ENCODE measurements at regions not wholly inside any gene's neighbourhood (a gene's known extent, or its start where the extent isn't known, plus 50 kb on each side); places are given as distances from the start of the nearest gene placed in this dataset.
A peak's percentile ranks its signal among the peaks of the same experiment; 100 is the strongest.
"Not testable (repeated sequence)": the region's sequence is repeated elsewhere in the genome, so short reads cannot be mapped to it uniquely, and the experiment has no call there.

DNA sequence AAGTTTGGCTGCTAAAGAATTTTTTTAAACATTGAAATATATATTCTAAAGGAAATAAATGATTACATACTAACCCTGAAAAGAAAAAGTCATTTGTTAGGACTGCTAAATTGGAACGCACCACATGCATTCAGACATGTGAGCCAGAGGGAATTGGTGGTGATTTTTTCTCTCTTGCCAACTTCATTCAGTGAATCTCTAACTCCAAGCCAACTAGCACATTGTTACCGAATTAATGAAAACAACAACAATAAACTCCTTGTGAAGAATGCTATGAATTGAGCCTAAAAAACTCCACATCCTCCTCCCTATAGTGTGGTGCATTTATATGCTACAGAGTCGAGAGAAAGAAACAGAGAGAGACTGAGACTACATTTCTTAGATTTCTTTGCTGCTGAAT, 135.5 kb upstream of the CACNA2D1 start:
- no peaks in the 10 kb centered on the region for H3K4me1 ChIP-seq (ENCODE audit: control insufficient read depth, insufficient read depth, low read length, poor library complexity, severe bottlenecking)
- no peak for DNase-seq
- H3K36me3 ChIP-seq (ENCODE audit: control insufficient read depth, insufficient read depth, low read length) = no peaks in the 10 kb centered on the region
- no peak overlapping the region for H3K27ac ChIP-seq (ENCODE audit: insufficient read depth, low read length, poor library complexity, severe bottlenecking)
- no peaks in the 10 kb centered on the region for H3K9me3 ChIP-seq (ENCODE audit: control insufficient read depth, low read length)
- H3K4me3 ChIP-seq (ENCODE audit: insufficient read depth, low read depth, low read length, poor library complexity, severe bottlenecking) = no peak overlapping the region
- H3K27me3 ChIP-seq (replicated peaks; ENCODE audit: control insufficient read depth, insufficient read depth, low read length, poor library complexity, severe bottlenecking) = no peaks in the 10 kb centered on the region

DNA sequence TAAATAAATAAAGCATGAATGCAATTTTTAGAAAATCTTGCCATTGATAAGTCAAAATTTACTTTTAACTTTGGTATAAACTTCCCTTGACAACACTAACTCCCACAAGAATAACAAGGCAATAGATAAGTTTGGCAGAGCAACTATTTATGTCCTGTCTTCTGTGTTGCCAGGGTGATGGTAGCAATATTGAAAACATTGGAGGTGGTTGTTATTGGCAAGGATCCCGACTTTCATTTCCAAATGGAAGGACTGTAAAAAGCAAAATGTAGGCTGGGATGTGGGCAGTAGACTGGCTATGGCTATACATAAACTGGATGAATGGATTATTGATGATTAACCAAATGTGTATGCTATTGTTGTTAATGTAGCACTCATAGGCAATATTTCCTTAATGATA, 134.9 kb upstream of the CACNA2D1 start:
- Histone ChIP-seq H3K27ac (ENCODE audit: insufficient read depth, low read length, poor library complexity, severe bottlenecking) (no peak overlapping the region), H3K9me3 (ENCODE audit: control insufficient read depth, low read length) (no peaks in the 10 kb centered on the region), H3K36me3 (ENCODE audit: control insufficient read depth, insufficient read depth, low read length) (no peaks in the 10 kb centered on the region), H3K4me1 (ENCODE audit: control insufficient read depth, insufficient read depth, low read length, poor library complexity, severe bottlenecking) (no peaks in the 10 kb centered on the region), H3K27me3 (replicated peaks; ENCODE audit: control insufficient read depth, insufficient read depth, low read length, poor library complexity, severe bottlenecking) (no peaks in the 10 kb centered on the region), H3K4me3 (ENCODE audit: insufficient read depth, low read depth, low read length, poor library complexity, severe bottlenecking) (no peak overlapping the region)
- DNase-seq = no peak

DNA sequence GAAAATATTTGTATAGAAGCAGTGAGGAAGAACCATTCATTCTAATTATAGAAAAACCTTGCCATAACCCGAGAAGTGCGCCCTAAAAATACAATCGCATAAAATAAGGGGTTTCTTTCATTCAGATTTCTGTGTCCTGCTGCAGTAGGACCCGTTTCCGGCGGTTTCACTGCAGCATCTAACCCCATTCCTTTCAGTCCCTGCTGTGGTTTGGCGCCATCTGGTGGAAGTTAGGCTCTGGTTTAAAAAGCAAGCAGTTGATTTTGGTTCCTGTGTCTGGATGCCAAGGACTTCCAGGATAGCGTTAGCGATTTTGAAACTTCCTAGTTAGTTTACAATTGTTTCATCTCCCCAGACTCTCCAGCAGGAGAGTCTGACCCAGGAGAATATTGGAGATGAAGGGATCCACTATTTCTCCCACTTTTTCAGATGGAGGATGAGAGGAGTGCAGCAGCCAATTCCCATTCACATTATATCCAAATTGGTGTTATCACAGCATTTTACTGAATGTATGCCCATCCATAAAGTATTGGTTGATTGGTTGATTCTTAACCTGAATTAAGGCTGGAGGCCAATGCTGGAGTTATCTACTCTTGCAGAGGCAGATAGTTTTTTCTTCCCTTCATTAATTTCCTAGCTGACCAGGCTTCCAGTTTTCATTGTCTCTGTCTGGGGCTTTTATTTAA, 128.8 kb upstream of the CACNA2D1 start:
- H3K4me3 ChIP-seq (ENCODE audit: insufficient read depth, low read depth, low read length, poor library complexity, severe bottlenecking) = no peak overlapping the region

DNA sequence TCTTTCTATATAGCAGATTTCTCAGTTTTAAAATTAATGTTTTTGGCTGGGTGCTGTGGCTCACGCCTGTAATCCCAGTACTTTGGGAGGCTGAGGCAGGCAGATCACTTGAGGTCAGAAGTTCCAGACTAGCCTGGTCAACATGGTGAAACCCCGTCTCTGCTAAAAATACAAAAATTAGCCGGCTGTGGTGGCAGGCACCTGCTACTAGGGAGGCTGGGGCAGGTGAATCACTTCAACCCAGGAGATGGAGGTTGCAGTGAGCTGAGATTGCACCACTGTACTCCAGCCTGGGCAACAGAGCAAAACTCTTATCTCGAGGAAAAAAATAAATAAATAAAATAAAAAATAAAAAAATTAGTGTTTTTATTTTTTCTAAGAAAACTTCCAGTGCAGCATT, 127.5 kb upstream of the CACNA2D1 start:
- H3K36me3 ChIP-seq (ENCODE audit: control insufficient read depth, insufficient read depth, low read length); H3K4me3 ChIP-seq (ENCODE audit: insufficient read depth, low read depth, low read length, poor library complexity, severe bottlenecking); H3K9me3 ChIP-seq (ENCODE audit: control insufficient read depth, low read length); H3K27me3 ChIP-seq (replicated peaks; ENCODE audit: control insufficient read depth, insufficient read depth, low read length, poor library complexity, severe bottlenecking); H3K27ac ChIP-seq (ENCODE audit: insufficient read depth, low read length, poor library complexity, severe bottlenecking); H3K4me1 ChIP-seq (ENCODE audit: control insufficient read depth, insufficient read depth, low read length, poor library complexity, severe bottlenecking); DNase-seq: not testable (repeated sequence)

More for the DNA sequence above, 128.8 kb upstream of the CACNA2D1 start:
- Histone ChIP-seq H3K36me3 (ENCODE audit: control insufficient read depth, insufficient read depth, low read length) (no peaks in the 10 kb centered on the region), H3K9me3 (ENCODE audit: control insufficient read depth, low read length) (no peaks in the 10 kb centered on the region), H3K4me1 (ENCODE audit: control insufficient read depth, insufficient read depth, low read length, poor library complexity, severe bottlenecking) (no peaks in the 10 kb centered on the region), H3K27me3 (replicated peaks; ENCODE audit: control insufficient read depth, insufficient read depth, low read length, poor library complexity, severe bottlenecking) (no peaks in the 10 kb centered on the region), H3K27ac (ENCODE audit: insufficient read depth, low read length, poor library complexity, severe bottlenecking) (no peak overlapping the region)
- DNase-seq = peak in 2 of 3 donors; percentile 6 to 20

DNA sequence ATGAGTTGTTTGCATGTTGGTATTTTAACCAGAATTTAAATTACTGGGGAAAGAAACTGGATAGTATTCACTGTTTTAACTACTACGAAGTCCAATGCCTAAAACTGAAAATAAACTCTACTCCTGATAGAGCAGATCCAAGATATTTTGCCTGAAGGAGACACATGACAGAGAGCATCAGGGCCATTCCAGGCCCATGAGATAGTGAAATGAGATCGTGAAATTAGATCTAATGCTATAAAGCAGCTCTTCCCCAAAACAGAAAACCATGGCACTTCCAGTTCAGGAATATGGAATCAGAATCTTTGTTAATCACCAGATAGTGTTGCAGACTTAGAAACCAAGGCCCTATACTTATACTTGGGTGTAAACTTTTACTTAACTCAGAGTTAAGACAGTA, 124.3 kb upstream of the CACNA2D1 start:
- Histone ChIP-seq H3K4me3 (ENCODE audit: insufficient read depth, low read depth, low read length, poor library complexity, severe bottlenecking) (no peak overlapping the region), H3K9me3 (ENCODE audit: control insufficient read depth, low read length) (no peaks in the 10 kb centered on the region), H3K4me1 (ENCODE audit: control insufficient read depth, insufficient read depth, low read length, poor library complexity, severe bottlenecking) (no peaks in the 10 kb centered on the region), H3K36me3 (ENCODE audit: control insufficient read depth, insufficient read depth, low read length) (no peaks in the 10 kb centered on the region), H3K27ac (ENCODE audit: insufficient read depth, low read length, poor library complexity, severe bottlenecking) (no peak overlapping the region), H3K27me3 (replicated peaks; ENCODE audit: control insufficient read depth, insufficient read depth, low read length, poor library complexity, severe bottlenecking) (no peaks in the 10 kb centered on the region)
- DNase-seq = no peak

DNA sequence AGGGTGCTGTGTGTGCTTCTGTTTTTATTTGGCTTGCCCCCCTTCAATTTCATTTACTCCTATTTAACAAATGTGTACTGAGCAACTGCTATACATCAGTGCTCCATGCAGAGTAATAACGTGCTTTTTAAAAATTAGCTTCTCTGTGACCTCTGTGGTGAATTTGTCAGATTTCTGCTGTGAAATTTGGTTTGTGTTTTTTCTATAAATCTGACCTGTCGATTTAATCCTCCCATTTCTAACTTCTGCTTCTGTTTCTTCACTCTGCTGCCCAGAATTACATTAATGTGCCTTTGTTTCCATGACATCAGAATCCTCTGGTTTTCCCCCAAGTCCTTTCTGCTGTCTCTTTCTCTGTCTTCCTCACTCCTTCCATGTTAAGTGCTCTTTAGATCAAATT, 123.8 kb upstream of the CACNA2D1 start:
- H3K27ac ChIP-seq (ENCODE audit: insufficient read depth, low read length, poor library complexity, severe bottlenecking) = no peak overlapping the region
- no peaks in the 10 kb centered on the region for H3K9me3 ChIP-seq (ENCODE audit: control insufficient read depth, low read length)
- no peak for DNase-seq
- no peaks in the 10 kb centered on the region for H3K36me3 ChIP-seq (ENCODE audit: control insufficient read depth, insufficient read depth, low read length)
- no peak overlapping the region for H3K4me3 ChIP-seq (ENCODE audit: insufficient read depth, low read depth, low read length, poor library complexity, severe bottlenecking)
- H3K4me1 ChIP-seq (ENCODE audit: control insufficient read depth, insufficient read depth, low read length, poor library complexity, severe bottlenecking) = no peaks in the 10 kb centered on the region
- no peaks in the 10 kb centered on the region for H3K27me3 ChIP-seq (replicated peaks; ENCODE audit: control insufficient read depth, insufficient read depth, low read length, poor library complexity, severe bottlenecking)

DNA sequence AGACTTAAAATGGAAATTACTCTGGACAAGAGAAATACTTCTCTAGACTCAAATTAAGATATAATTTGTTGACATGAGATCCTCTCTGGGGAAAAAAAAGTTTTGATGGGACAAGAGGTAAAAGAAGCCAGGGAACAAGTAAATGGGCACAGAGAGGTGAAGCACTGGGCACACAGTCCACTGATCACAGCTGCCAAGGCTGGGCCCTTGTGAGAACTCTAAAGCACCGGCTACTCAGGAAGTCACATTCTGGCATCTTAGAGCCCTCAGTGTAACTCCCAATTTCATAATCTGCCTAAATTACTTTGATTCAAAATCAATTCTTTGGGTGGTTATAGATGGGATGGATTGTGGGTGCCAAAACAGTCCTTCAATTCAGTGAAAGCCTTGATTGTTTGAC, 123.2 kb upstream of the CACNA2D1 start:
- no peak overlapping the region for H3K27ac ChIP-seq (ENCODE audit: insufficient read depth, low read length, poor library complexity, severe bottlenecking)
- no peak for DNase-seq
- no peaks in the 10 kb centered on the region for H3K36me3 ChIP-seq (ENCODE audit: control insufficient read depth, insufficient read depth, low read length)
- no peaks in the 10 kb centered on the region for H3K4me1 ChIP-seq (ENCODE audit: control insufficient read depth, insufficient read depth, low read length, poor library complexity, severe bottlenecking)
- no peaks in the 10 kb centered on the region for H3K9me3 ChIP-seq (ENCODE audit: control insufficient read depth, low read length)
- H3K27me3 ChIP-seq (replicated peaks; ENCODE audit: control insufficient read depth, insufficient read depth, low read length, poor library complexity, severe bottlenecking) = no peaks in the 10 kb centered on the region
- no peak overlapping the region for H3K4me3 ChIP-seq (ENCODE audit: insufficient read depth, low read depth, low read length, poor library complexity, severe bottlenecking)

DNA sequence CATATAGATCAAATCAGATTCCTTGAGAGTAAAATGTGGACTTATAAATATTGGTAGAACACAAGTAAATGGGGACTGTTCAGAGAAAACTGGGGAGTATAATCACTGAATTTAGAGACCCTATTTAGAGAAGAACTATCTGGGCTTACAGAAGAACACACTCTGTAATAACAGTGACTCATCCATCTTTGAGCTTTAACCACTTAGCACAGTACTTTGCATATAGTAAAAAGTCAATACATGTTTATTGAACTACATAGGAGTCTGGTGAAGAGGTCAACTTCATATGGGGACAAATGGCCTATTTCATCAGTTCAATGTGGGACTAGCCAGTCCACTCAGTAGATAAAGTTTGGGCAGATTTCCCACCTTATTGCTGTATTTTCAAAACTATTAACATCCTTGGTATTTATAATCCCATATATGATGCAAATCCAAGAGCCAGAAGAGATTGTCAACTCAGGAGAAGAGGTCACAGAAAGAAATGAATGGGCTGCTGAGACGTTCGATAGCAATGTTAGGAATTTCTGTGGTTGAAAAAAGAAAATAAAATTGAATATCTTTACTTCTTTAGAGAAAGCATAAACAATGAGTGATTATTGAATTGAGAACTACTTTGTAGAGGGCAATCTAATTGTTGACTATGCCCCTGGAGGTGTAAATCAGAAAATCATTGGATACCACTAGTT, 119.3 kb upstream of the CACNA2D1 start:
- no peaks in the 10 kb centered on the region for H3K27me3 ChIP-seq (replicated peaks; ENCODE audit: control insufficient read depth, insufficient read depth, low read length, poor library complexity, severe bottlenecking)
- H3K4me1 ChIP-seq (ENCODE audit: control insufficient read depth, insufficient read depth, low read length, poor library complexity, severe bottlenecking) = no peaks in the 10 kb centered on the region
- no peak overlapping the region for H3K4me3 ChIP-seq (ENCODE audit: insufficient read depth, low read depth, low read length, poor library complexity, severe bottlenecking)
- no peaks in the 10 kb centered on the region for H3K9me3 ChIP-seq (ENCODE audit: control insufficient read depth, low read length)
- no peaks in the 10 kb centered on the region for H3K36me3 ChIP-seq (ENCODE audit: control insufficient read depth, insufficient read depth, low read length)
- no peak overlapping the region for H3K27ac ChIP-seq (ENCODE audit: insufficient read depth, low read length, poor library complexity, severe bottlenecking)
- no peak for DNase-seq

DNA sequence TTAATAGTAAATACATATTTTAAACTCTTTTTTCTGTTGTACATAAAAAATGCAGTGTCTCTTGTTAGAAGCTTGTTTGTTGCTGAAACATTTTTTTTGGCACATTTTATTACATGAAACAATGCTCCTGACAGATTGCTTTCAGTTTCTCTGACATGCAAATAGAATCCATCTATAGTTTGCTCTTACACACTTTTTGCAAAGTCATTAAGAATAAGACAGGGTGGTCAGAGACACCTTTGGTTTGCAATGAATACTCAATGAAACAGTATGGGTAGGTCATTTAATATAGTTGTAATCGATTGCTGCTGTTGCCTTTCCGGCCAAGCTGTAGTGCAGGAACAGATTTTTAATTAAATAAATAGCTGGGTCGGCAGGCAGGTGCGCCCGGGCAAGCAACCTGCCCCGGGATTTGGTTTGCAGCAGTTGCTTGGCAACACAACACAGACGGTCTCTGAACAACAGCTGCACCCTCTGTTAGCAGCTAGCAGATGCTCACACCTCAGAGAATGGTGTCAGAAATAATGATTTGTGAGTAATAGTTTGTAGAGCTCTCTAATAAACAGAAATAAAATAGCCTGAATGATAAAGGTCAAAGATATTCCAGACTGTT, 115.7 kb upstream of the CACNA2D1 start:
- H3K4me1 ChIP-seq (ENCODE audit: control insufficient read depth, insufficient read depth, low read length, poor library complexity, severe bottlenecking) = no peaks in the 10 kb centered on the region
- H3K4me3 ChIP-seq (ENCODE audit: insufficient read depth, low read depth, low read length, poor library complexity, severe bottlenecking) = no peak overlapping the region
- no peak overlapping the region for H3K27ac ChIP-seq (ENCODE audit: insufficient read depth, low read length, poor library complexity, severe bottlenecking)
- no peaks in the 10 kb centered on the region for H3K36me3 ChIP-seq (ENCODE audit: control insufficient read depth, insufficient read depth, low read length)
- no peak for DNase-seq
- no peaks in the 10 kb centered on the region for H3K27me3 ChIP-seq (replicated peaks; ENCODE audit: control insufficient read depth, insufficient read depth, low read length, poor library complexity, severe bottlenecking)
- H3K9me3 ChIP-seq (ENCODE audit: control insufficient read depth, low read length) = peaks cover 6% of the 10 kb centered on the region

DNA sequence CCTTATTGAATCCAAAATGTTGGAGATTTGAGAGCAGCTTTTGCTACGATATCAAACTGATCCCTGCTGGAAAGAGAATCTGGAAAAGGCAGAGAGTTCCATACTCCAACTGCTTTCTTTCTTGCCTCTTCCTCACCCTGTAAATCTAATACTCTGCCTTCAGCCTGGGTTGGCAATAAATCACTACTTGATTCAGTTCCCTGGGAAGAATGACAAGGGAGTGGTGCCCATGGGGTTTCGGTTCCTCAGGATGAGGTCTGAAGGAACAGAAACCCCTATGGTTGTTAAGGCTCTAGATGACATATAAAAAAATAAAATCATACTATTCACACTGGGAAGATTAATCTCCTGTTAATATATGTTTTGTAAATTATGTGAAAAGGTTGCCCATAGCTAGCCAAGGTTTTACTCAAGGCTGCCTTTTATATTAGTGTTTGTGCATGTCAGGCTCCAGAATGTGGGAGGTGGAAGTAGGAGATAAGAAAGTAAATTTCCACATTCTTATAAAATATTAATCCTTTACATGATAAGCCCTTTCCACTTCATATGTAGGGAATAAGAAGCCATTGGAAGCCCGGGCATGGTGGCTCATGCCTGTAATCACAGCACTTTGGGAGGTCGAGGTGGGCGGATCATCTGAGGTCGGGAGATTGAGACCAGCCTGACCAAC, 106.2 kb upstream of the CACNA2D1 start:
- DNase-seq = no peak
- Histone ChIP-seq H3K9me3 (ENCODE audit: control insufficient read depth, low read length) (peaks cover 2% of the 10 kb centered on the region), H3K4me1 (ENCODE audit: control insufficient read depth, insufficient read depth, low read length, poor library complexity, severe bottlenecking) (no peaks in the 10 kb centered on the region), H3K27ac (ENCODE audit: insufficient read depth, low read length, poor library complexity, severe bottlenecking) (no peak overlapping the region), H3K27me3 (replicated peaks; ENCODE audit: control insufficient read depth, insufficient read depth, low read length, poor library complexity, severe bottlenecking) (no peaks in the 10 kb centered on the region), H3K36me3 (ENCODE audit: control insufficient read depth, insufficient read depth, low read length) (no peaks in the 10 kb centered on the region), H3K4me3 (ENCODE audit: insufficient read depth, low read depth, low read length, poor library complexity, severe bottlenecking) (no peak overlapping the region)
